Dedifferentiated amniotic fluid mesenchymal stem cell (primary cell): ENCODE measurements at regions not wholly inside any gene's neighbourhood (a gene's known extent, or its start where the extent isn't known, plus 50 kb on each side); places are given as distances from the start of the nearest gene placed in this dataset.

Experiments
- DNase-seq: peaks from one replicate; pipeline ENCODE4 v3.0.0-alpha.2; 2016; ENCODE audit errors: extremely low spot score

DNA sequence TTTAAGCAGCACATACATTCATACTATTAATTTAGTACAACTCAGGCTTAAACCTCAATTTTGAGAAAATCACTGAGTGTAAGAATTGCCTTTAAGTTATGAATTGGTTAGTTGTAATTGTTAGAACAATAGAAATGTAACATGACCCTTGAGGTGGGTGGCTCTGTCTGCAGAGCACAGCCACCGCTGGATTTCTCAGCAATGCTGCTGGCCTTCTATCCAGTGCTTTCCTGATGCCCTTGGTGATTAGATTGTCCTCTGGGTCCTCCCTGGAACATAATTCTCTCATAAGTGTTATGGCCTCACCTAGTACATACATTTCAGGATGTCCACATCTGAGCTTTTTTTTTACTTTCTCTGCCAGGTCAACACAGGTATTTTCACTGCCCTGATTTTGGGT is 213.2 kb downstream of the SLC7A11 start:
- DNase-seq = no peak

DNA sequence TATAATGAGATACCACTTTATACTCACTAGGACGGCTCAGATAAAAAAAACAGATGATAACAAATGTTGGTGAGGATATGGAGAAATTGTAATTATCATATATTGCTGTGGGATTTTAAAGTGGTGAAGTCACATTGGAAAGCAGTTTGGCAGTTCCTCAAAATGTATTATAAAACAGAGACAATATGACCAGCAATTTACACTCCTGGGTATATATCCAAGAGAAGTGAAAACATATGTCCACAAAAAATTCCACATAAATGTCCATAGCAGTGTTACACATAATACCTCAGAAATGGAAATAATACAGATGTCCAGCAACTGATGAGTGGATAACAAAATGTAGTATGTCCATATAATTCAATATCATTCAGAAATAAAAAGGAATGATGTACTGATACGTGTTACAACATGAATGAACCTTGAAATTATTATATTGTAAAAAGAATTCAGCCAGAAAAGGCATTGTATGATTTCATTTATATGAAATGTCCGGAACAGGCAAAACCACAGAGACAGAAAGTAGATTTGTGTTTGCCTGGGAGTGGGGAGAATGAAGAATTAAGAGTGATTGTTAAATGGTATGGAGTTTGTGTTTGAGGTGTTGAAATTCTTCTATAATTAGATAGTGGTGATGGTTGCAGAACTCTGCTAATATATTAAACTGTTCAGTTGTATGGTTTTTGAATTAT is 220.9 kb downstream of the SLC7A11 start:
- DNase-seq = peak; percentile 52

DNA sequence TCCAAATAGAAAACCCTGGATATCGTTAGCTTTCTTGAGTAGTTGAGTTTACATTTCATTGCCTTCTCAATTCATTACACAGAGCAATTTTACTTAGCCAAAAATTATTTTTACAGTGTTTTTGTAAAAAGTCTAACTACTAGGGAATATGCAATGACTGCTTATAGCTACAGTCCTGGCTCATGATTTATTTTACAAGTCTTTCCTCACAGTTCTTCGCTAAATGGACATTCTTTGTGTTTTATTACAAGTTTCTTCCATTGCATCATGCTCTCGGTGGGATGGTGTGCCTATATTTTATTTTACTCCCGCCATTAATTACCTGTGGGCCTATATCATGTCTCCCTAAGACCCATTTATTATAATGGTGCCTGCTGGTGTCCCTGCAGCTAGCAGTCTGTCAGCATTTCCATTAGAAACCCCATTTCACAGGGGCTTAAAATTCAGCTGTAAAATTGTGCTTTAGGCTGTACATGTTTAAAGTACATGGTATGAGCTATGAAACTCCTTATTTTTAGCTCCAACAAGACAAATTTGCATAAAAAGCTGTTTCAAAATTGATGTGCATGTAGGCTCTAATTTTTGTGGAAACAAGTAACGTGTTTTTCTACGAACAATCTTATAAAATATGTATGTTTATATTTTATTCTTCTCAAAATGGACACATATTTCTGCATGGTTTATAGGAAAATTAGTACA is 227.4 kb downstream of the SLC7A11 start:
- DNase-seq = no peak

DNA sequence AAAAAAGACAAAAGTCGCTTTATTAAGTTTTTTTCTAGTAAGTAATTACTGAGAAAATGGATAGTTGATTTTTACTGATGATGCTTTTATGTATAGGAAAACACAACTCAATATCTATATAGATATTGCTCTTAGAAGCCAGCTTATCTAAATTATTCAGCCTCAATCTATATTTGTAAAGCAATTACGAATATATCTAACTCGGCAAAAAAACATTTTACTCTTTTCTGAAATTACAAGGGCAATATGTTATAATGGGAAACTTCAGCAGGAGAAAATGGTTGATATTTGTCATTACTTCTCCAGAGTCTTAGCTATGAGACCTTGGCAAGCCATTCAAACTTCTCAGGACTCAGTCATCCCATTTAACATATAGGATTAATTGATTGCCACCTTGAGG is 228.5 kb downstream of the SLC7A11 start:
- no peak for DNase-seq

DNA sequence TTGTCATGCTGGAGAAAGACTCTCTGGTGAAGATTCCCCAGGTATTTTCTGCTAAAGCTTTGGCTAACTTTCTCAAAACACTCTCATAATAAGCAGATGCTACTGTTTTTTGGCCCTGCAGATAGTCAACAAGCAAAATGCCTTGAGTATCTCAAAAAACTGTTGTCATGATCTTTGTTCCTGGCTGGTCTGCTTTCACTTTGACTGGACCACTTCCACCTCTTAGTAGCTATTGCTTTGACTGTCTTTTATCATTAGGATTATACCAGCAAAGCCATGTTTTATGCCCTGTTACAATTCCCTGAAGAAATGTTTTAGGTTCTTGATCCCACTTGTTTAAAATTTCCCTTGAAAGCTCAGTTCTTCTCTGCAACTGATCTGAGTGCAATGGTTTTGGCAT is 231.5 kb downstream of the SLC7A11 start:
- no peak for DNase-seq

DNA sequence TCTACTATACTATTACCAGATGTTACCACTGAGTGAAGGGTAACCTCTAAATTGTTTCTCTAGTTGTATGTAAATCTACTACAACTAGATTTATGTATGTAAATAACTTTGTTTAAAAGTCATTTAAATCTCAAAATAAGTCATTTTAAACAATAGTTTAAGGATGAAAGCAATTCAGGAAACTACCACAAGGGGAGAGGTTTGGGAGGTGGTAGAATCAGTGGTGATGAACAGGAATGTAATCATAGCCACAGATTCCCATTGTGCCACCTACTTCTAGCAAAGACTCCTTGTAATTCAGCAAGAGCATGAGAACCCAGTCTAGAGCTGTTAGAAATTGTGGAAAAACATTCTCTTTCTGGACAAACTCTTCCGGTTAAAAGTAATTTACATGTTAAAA is 234.6 kb downstream of the SLC7A11 start:
- DNase-seq = no peak

DNA sequence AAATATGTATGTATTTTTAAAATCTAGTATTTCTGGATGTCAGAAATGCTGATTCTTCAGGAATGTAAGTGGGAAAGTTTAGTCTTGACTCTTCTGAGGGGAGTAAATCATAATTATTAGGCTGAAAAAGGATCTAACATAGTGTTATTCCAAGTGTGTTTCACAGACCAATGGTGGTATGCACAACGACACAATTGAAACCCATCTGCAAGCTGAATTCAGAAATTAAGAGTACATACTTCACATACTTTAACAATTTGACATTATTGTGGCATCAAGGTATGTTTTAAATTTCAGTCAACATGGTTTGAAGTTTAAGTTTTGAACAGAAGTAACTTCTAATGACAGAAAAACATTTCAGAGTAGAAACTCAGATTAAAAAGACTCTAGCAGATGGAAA is 236.7 kb downstream of the SLC7A11 start:
- no peak for DNase-seq

DNA sequence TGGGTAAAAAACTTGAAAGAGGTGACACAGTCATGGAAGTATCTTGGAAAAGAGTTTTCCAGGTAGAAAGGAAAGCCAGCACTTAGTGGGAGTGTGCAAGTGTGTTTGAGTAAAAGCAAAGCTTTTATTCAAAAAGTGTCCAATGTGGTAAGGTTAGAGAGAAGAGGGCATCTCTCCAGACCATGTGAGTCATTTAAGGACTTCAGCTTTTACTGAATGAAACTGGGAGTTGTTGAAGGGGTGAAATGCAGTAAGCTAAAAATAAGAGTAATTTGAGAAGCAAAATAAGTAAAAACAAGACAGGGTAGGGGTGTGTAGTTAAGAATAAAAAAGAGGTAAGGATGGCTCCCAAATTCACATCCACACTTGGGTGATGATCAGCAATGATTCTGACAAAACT is 238.9 kb downstream of the SLC7A11 start:
- no peak for DNase-seq

DNA sequence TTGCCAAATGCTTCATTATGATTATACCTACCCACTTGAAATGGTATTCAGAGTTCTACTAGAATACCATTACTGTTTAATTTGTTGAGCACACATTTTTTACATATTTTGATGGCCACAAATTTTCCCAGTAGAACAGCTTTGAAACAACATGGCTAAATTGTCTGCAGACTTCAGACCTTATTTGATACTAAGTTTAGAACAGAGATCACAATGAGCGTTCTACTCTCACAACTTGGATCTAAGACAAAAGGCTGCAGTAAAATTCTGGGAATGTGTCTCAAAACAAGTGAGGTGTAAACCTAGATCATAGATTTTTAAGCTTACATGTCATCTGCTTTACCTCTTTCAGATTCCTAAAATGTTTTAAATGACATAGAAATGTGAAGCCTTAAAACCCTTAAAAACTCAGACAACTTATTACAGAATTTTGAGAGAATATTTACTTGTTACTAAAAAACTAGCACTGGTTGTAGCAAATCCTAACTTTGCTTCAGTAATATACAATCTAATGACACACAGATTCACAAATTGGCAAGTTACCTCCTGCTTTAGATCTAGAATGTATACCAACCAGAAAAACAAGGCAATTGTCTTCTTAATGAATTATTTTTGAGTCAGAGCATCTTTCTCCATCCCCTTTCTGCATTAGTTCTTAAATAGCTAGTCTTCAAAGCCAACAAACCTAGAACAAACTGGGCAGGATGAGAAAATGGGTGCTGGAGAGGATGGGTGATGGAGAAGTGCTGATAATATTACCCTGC is 243.3 kb downstream of the SLC7A11 start:
- peak; percentile 47 for DNase-seq

DNA sequence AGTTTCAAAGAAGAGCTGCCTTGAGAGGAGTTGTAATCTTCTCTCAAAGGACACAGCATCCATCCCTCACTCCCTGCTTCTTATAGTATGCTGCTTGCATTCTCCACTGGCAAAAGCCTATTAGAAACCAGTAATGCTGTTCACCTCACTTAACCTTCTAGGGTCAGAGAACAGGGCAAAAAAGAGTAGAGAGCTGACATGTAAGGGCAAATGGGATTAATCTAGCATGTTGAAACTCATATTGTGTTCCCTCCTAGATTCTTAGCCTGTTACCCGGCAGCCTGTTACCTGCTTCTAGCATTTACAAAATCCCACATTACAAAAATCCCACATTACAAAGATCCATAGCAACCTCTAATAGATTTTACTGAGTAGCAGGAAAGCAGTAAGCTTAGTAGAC is 244.7 kb downstream of the SLC7A11 start:
- DNase-seq = no peak

DNA sequence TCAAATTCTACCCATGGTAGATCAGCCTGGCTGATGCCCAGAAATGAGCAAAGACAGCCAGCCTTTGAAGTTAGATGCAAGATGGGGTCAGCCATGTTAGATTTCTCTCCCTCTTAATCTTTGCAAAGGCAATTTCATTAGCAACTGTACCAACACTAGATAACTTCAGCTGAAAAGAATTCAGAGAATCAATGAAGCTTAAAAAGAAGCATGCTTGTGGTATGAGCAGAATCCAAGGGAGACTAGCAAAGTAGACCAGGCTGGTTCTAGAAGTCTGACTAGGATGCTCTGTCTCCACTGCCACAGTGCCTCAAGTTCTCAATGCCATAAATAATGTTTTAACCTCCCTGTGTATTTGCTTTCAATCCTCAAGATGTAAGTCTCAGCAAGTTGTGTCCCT is 247.3 kb downstream of the SLC7A11 start:
- DNase-seq = peak; percentile 61

DNA sequence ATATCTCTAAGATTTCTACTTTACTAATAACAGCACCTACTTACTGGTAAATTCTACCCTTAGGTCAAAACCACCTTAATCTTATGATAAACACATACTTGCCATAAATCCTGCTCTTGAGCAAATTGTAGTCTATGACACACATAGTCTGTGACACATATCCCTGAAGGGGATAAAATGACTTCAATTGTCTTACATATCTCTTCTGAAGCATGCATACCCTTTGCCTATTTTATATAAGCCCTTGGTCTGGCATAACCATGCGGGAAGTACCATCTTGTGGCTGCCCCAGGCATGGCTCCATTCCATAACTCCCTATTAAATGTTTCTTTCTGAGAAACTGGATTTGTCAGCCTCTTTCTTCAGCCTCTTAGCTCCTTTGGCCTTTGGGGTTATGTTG is 248.9 kb downstream of the SLC7A11 start:
- DNase-seq = no peak

DNA sequence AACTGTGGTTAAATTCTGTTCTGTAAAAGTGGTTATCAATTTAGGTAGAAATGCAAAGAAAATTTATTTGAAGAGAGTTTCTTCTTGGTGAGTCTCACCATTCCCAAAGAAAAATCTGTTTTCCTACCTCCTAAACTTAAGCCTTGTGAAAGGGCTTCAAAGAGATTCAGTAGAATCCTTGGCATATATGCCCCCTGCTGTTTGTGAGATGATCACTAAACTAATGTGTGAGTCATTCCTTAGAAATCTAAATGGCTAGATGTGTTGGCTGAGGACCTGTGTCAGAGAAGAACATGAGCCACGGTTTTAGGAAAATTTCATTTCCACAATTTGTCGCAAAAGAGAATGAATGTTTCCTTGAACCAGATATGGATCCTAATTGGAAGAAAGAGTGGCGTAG is 260.9 kb downstream of the SLC7A11 start:
- no peak for DNase-seq

DNA sequence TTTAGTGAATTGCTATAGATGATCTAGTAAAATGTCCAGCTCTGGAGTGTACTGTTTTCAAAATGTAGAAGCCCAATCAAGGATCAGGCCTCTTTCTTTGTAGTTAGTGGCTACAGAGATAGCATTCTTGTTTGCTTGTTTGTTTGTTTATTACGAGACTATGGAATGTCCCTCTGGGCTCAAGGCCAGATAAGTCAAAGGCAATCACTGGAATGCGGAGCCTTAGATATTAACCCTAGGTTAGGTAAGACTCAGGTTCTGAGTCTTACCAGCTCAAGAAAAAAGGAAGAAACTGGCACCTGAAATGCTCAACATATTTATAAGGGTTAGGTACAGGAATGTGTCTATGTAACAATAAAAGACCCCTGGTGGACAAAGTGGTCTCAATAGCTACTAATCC is 261.5 kb downstream of the SLC7A11 start:
- no peak for DNase-seq

DNA sequence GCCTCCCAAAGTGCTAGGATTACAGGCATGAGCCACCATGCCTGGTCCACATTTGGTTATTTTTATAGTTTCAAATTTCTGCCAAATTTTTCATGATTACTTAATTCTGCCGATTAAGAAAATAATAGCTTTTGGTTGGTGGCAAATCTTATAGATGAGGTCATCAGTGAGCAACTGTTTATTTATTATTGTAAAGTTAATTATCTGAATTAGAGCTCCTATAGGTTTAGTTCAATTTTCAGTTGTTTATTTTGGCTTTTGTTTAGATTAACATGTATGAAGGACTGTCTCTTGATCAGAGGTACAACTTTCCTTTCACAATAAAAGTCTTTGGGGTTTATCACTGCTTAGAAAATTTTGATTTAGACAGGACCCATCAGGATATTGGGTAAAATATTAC is 262.2 kb downstream of the SLC7A11 start:
- DNase-seq = no peak

DNA sequence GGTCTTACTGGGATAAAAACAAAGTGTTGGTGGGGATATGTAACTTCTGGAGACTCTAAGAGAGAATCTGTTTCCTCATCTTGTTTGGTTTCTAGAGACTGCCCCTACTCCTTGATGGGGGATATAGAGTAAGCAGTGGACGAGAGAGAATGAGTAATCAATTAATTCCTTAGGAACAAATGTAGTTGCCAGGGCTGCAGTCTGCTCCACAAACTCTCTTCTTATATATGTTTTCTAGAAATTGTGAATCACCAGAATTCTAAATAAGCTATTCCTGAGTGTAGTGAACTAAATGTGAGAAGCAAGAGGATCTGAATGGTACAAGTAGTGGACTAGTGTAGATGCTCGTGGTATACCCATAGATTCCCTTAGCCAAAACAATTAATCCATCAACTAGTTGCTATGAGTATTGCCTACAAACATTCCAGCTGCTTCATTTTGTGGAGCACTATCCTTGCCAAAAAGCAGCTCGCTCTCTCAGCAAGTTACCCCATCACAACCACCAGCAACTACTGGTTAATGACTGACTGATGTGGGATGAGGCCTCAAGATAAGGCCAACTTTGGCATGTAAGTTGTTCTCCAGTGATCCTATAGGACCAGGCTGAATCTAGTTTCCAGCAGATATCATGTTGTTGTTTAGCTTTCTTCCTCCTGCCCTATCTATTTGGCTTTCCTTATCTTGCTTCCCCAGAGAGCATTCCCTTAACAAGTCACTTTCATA is 273.0 kb downstream of the SLC7A11 start:
- no peak for DNase-seq

DNA sequence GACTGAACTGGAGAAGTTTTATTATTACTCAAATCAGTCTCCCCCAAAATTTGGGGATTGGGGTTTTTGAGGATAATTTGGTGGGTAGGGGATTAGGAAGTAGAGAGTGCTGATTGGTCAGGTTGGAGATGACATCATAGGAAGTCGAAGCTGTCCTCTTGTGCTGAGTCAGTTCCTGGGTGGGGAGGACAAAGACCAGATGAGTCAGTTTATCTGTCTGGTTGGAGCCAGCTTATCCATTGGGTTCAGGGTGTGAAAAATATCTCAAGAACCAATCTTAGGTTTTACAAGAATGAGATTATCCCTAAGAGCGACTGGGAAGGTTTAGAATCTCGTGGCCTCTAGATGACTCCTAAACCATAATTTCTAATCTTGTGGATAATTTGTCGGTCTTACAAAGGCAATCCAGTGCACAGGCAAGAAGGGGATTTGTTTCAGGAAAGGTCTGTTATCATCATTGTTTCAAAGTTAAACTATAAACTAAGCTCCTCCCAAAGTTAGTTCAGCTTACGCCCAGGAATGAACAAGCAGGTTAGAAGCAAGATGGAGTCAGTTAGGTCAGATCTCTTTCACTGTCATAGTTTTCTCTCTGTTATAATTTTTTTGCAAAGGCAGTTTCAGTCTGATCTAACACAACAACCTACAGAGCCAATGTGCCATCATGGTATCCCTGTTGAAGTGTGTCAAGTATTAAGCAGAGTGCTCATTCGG is 274.5 kb downstream of the SLC7A11 start:
- DNase-seq = no peak

DNA sequence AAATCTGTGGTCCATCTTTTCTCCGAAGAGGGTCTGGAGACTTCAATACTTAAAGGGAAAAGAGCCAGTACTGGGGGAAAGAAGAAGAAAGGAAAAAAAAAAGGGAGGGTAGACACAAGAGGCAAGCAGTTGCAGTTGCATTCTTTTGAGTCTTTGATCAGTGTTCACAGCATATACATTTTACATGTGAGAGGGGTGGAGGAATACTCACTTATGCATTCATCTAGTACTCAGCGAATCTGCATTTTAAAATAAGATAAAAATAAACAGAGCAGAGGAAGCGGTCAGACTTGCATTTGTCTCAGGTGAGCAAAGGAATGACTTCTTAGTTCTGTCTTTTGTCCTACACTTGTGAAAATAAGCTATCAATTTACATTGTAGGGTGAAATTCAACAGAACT is 275.6 kb downstream of the SLC7A11 start:
- DNase-seq = no peak

DNA sequence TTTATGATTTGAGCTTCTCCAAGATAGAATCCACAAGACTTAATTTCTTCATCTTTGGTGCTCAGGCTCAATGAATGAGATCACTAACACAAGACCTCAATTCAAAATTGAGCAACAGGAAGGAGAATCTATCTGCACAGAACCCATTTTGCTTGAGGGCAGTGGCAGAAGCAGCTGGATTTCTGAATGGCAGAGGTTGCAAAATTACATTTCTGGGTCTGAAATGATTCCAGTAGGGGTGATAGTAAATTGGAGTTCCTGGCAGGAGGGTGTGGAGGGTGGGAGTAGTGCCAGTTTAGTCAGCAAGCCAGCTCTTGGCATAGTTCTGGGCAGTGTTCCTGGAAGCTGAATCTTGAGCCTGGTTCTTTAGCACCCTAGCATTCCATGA is 281.1 kb downstream of the SLC7A11 start:
- DNase-seq = peak; percentile 76

DNA sequence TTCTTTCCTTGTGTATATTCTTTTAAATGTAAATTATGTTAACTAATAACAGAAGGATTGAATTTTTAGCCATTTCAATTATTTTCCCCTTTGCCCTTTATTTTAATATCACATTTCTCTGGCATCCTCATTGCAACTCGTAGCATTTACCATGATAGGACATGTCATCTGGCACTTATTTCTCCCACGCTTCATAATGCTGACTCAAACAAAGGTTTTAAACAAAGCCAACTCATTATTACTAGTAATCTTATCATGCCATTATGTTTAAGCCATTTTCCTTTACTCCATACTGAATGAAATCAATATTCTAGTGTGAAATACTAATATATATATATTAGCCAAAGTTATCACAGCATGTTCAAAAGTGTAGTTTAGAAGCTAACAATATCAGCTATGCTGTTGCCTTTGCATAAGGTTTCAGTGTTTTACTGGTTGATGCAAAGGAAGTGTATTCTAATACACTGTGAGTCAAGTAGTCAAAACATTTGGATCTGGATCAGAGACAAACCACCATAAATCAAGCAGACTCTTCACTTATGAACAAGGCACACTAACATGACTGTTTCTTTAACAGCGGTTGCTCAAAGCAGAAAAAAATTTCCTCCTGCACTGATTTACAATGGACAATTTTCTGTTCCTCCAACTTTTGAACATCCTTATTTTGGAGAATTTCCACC is 281.6 kb downstream of the SLC7A11 start:
- DNase-seq = peak; percentile 50

DNA sequence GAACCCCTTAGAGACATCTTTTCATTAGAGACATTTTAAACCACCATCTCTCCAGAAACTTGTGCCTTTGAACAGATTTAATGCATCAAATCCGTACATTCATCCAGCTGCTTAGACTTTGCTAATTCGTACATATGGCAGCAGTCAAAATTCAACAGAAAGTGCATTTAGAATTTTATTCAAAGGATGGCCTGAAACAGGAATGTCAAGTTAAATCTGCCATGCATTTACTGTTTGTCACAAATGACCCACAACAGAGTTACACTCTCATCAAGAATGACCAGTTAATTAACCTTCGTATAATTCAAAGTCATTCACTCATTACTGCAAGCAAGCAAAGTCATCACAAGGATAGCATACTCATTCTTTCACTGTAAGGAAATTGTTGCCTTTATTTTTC is 284.3 kb downstream of the SLC7A11 start:
- no peak for DNase-seq
